PC-9 (cell line): ENCODE measurements at regions not wholly inside any gene's neighbourhood (a gene's known extent, or its start where the extent isn't known, plus 50 kb on each side); places are given as distances from the start of the nearest gene placed in this dataset.
A peak's percentile ranks its signal among the peaks of the same experiment; 100 is the strongest.

ENCODE experiments used
- BruUV-seq: library from RNA; stranded (reverse); fragments of 400-500 nt; replicated peaks from 2 replicates; lab custom pipeline; 2021; lab: Mats Ljungman, UMichigan
- CTCF ChIA-PET: fragments of 300-600 bp; sonication (Branson Sonifier 250); formaldehyde crosslinking; loops from one replicate; lab custom pipeline; 2022; ENCODE audit warnings: antibody characterized with exemption; lab: Charles Lee
- POLR2A ChIA-PET: fragments of 300-600 bp; sonication (Branson Sonifier 250); formaldehyde crosslinking; loops from one replicate; lab custom pipeline; 2022; ENCODE audit warnings: antibody characterized with exemption; ENCODE audit not compliant: unreplicated experiment; lab: Charles Lee
- DNase-seq, 2 experiments: peaks; one replicate each; pipeline versions ENCODE4 v3.0.0 to v3.0.0-alpha.2; 2015 to 2022; ENCODE audit warnings: mixed read lengths in 1 of 2
- H2AFZ ChIP-seq: fragments of 200-600 bp; sonication (generic); 2 replicates; pipeline ENCODE4 v1.8.1; 2017; ENCODE audit warnings: antibody characterized with exemption
- H3F3A ChIP-seq: fragments of 200-600 bp; sonication (generic); 2 replicates; pipeline ENCODE4 v1.8.1; 2017; ENCODE audit warnings: antibody characterized with exemption, mild to moderate bottlenecking, low read depth; ENCODE audit not compliant: insufficient read depth
- H3K27ac ChIP-seq: fragments of 200-600 bp; sonication (generic); 2 replicates; pipeline ENCODE4 v1.6.1; 2016; ENCODE audit warnings: mixed run types
- H3K27me3 ChIP-seq: fragments of 200-600 bp; sonication (generic); 2 replicates; pipeline ENCODE4 v1.6.1; 2016; ENCODE audit warnings: low read depth, mixed run types; ENCODE audit not compliant: insufficient read depth
- H3K36me3 ChIP-seq: fragments of 200-600 bp; sonication (generic); 2 replicates; pipeline ENCODE4 v1.6.1; 2016; ENCODE audit warnings: low read depth, mixed run types
- H3K4me1 ChIP-seq: fragments of 200-600 bp; sonication (generic); replicated peaks from 2 replicates; pipeline ENCODE4 v1.6.1; 2016; ENCODE audit warnings: mixed run types; ENCODE audit not compliant: insufficient read depth
- H3K4me2 ChIP-seq: fragments of 200-600 bp; sonication (generic); 2 replicates; pipeline ENCODE4 v1.6.1; 2017; ENCODE audit warnings: mixed run types
- H3K4me3 ChIP-seq: fragments of 200-600 bp; sonication (generic); 2 replicates; pipeline ENCODE4 v1.6.1; 2016; ENCODE audit warnings: mixed run types
- H3K79me2 ChIP-seq: fragments of 200-600 bp; sonication (generic); 2 replicates; pipeline ENCODE4 v1.6.1; 2017; ENCODE audit warnings: low read depth, mixed run types
- H3K9me2 ChIP-seq: fragments of 200-600 bp; sonication (generic); 2 replicates; pipeline ENCODE4 v1.8.1; 2017; ENCODE audit warnings: mild to moderate bottlenecking; ENCODE audit not compliant: insufficient read depth
- H3K9me3 ChIP-seq: fragments of 200-600 bp; sonication (generic); 2 replicates; pipeline ENCODE4 v1.8.1; 2016; ENCODE audit warnings: low read depth; ENCODE audit not compliant: insufficient read depth
- H4K20me1 ChIP-seq: fragments of 200-600 bp; sonication (generic); 2 replicates; pipeline ENCODE4 v1.8.1; 2017; ENCODE audit not compliant: insufficient read depth
- EZH2 ChIP-seq: fragments of 200-600 bp; sonication (generic); IDR thresholded peaks from 2 replicates; pipeline ENCODE4 v1.8.0; 2017; ENCODE audit warnings: antibody characterized with exemption, low read depth
- intact Hi-C: fragments of 100-400 bp; cut with micrococcal nuclease; formaldehyde crosslinking; loops from one replicate; pipeline ENCODE4 v1.10.0; 2022; ENCODE audit not compliant: unreplicated experiment
- TF ChIP-seq, protein P1 (sequence below): fragments of 200-600 bp; sonication (generic); conservative IDR thresholded peaks from 2 replicates; pipeline ENCODE4 v1.6.1; 2017; ENCODE audit warnings: mixed run types, antibody characterized with exemption, mild to moderate bottlenecking, moderate library complexity

DNA sequence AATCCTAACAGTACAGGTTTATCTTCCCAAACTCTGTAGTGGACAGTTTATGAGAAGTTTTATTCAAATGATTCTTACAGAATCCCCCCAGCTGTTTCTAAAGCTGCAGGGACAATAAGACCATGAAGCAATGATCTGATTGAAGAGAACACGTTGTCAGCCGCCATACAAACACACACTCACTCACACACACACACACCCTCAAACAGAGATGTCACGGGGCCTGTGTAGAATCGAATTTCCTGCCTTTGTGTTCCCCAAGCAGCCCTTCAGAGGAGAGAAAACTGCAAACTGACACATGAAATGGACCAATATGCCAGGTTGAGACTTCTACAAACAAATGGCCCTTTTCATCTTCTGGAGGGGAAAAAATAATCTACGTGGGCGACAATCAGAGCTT is 80.5 kb upstream of the TBX3 start:
- DNase-seq: no peak
- Histone ChIP-seq H3K79me2 (no peaks in the 10 kb centered on the region), H3F3A (no peaks in the 10 kb centered on the region), H3K36me3 (no peaks in the 10 kb centered on the region), H3K27me3 (peaks cover 25% of the 10 kb centered on the region), H3K9me2 (no peaks in the 10 kb centered on the region), H3K27ac (no peak overlapping the region), H3K4me2 (no peak overlapping the region), H2AFZ (no peak overlapping the region), H4K20me1 (no peaks in the 10 kb centered on the region), H3K4me1 (peaks cover 3% of the 10 kb centered on the region; the same call in 1 of the 2 replicates), H3K4me3 (no peak overlapping the region), H3K9me3 (no peaks in the 10 kb centered on the region)
- TF ChIP-seq EZH2: no peak
- TF ChIP-seq, protein P1, sequence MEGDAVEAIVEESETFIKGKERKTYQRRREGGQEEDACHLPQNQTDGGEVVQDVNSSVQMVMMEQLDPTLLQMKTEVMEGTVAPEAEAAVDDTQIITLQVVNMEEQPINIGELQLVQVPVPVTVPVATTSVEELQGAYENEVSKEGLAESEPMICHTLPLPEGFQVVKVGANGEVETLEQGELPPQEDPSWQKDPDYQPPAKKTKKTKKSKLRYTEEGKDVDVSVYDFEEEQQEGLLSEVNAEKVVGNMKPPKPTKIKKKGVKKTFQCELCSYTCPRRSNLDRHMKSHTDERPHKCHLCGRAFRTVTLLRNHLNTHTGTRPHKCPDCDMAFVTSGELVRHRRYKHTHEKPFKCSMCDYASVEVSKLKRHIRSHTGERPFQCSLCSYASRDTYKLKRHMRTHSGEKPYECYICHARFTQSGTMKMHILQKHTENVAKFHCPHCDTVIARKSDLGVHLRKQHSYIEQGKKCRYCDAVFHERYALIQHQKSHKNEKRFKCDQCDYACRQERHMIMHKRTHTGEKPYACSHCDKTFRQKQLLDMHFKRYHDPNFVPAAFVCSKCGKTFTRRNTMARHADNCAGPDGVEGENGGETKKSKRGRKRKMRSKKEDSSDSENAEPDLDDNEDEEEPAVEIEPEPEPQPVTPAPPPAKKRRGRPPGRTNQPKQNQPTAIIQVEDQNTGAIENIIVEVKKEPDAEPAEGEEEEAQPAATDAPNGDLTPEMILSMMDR: no peak
- CTCF ChIA-PET: no interaction called here
- no TSS peak for BruUV-seq
- POLR2A ChIA-PET: no interaction called here
- intact Hi-C loops: no loop called here

DNA sequence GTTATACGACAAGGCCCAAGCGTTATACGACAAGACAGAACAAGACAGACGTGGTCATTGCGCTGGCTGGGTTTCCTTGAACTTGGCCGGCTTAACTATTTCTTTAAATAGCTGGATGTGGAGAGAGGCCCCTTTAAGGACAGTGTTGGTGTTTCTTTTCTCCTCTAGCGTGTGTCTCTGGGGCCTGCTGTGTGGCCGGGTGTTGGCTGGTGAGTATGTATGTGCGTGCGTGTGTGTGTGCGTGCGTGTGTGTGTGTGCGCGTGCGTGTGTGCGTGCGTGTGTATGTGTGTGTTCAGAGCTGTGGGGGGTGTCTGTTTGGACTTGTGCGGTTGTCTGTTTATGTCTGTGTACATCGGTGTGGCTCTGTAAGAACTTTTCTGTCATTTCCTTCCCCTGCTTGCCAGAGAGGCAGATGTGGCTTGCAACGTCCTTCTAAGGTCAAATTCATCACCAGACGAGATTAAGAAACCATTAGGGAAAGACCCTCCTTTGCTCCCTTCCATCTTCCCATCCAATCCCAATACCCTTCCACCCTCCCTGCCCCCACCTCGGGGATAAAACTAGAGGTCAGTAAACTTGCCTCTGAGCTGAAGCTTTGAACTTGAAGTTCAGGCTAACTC is 78.6 kb upstream of the TBX3 start:
- Histone ChIP-seq H3K4me3 (no peak overlapping the region), H3K27ac (no peak overlapping the region), H2AFZ (no peak overlapping the region), H3K4me2 (no peak overlapping the region), H3F3A (no peaks in the 10 kb centered on the region), H3K36me3 (no peaks in the 10 kb centered on the region), H3K4me1 (peaks cover 3% of the 10 kb centered on the region; the same call in 1 of the 2 replicates), H3K27me3 (peaks cover 18% of the 10 kb centered on the region), H3K9me2 (no peaks in the 10 kb centered on the region), H3K79me2 (no peaks in the 10 kb centered on the region), H3K9me3 (no peaks in the 10 kb centered on the region), H4K20me1 (no peaks in the 10 kb centered on the region)
- no peak for DNase-seq
- ChIA-PET POLR2A (no interaction called here), CTCF (no interaction called here)
- TF ChIP-seq, protein P1: no peak
- TF ChIP-seq EZH2: no peak
- no TSS peak for BruUV-seq
- intact Hi-C loops: no loop called here

DNA sequence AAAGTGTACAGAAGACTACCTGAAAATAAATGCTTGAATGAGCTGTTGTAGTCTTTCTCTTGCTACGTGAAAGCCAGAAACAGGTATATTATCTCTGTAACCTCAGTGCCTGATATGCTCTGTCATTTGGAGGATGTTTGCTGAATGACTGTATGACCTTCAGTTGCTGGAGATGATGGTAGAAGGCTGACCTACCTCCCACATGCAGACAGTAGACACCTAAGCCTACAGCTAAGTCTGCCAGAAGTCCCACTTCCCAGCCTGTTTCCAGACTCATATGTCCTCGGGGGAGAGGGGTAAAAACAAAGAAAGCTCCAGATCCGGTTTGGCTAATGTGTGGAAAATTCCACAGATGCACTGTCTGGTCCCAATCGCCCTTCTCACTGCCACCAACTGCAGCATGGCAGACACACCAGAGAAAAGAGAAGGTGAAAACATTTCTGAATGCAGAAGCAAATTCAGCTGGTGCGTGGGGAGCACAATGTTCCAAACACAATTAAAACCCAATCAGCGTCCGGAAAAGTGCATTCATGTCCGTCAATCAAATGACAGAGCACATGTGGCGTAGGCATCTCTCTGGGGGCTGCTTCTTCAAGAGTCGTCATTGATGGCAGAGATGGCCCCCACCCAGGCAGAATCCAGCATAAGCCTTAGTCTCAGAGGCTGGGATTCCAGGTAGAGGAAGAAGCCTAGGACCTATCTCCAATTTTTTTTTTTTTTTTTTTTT is 76.3 kb upstream of the TBX3 start:
- DNase-seq: peak in 1 of 2 experiments; percentile 59
- no peaks in the 10 kb centered on the region for H3K9me2 ChIP-seq
- 0 out of 2 replicates have a peak overlapping the region, but pooled peaks have one; percentile 15 for H3K4me2 ChIP-seq
- BruUV-seq: no TSS peak
- ChIA-PET POLR2A (no interaction called here), CTCF (no interaction called here)
- intact Hi-C loops: no loop called here
- H3K27ac ChIP-seq: no peak overlapping the region
- no peaks in the 10 kb centered on the region for H3F3A ChIP-seq
- no peaks in the 10 kb centered on the region for H3K36me3 ChIP-seq
- H2AFZ ChIP-seq: no peak overlapping the region
- TF ChIP-seq, protein P1: no peak
- peaks cover 12% of the 10 kb centered on the region; the same call in 1 of the 2 replicates for H3K27me3 ChIP-seq
- no peaks in the 10 kb centered on the region for H4K20me1 ChIP-seq
- no peak overlapping the region for H3K4me3 ChIP-seq
- H3K9me3 ChIP-seq: no peaks in the 10 kb centered on the region
- H3K79me2 ChIP-seq: no peaks in the 10 kb centered on the region
- H3K4me1 ChIP-seq: peaks cover 3% of the 10 kb centered on the region; the same call in 1 of the 2 replicates
